Adrenal gland (tissue), 5 donors: ENCODE measurements at regions not wholly inside any gene's neighbourhood (a gene's known extent, or its start where the extent isn't known, plus 50 kb on each side); places are given as distances from the start of the nearest gene placed in this dataset.

Source experiments
- POLR2A ChIP-seq, 2 donors: fragments of 450-650 bp; IDR thresholded peaks; one replicate each; pipeline ENCODE4 v1.6.1; 2017; ENCODE audit warnings: antibody characterized with exemption in 2 of 2, mild to moderate bottlenecking in 2 of 2, moderate library complexity in 1 of 2
- TF ChIP-seq, protein P1 (sequence below), 6 experiments: fragments of 450-650 bp in 4 of 6; fragments of 200-600 bp in 2 of 6; sonication (generic) in 1 of 6; IDR thresholded peaks; 1 replicate in 5 of 6; 2 replicates in 1 of 6; pipeline versions ENCODE4 v1.5.1 to v1.8.0; 2016 to 2021; ENCODE audit warnings: antibody characterized with exemption in 6 of 6, mild to moderate bottlenecking in 2 of 6, moderate library complexity in 1 of 6
- donor health status: DM: no; HTN: no; CAD: no.

DNA sequence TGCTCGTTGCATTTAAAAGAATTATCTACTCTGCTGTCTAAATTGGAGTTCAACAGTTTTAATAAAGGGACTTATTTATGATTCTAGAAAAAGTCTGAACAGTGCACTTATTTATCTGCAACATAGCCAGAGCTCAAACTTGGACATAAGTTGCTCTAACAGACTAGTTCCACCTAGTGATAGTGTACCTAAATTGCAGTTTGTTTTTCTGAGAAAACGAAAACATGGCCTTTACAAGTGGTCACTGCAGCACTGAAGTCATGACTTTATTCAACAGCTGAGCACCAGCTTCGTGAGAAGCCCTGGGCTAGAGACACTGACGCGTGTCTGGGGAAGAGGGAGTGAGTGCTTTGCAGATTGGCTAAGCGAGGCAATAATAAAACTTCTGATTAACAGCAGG, 77.3 kb upstream of the IGSF1 start:
- no peak for TF ChIP-seq POLR2A (IDR thresholded peaks at IDR 0.05)
- TF ChIP-seq, protein P1, sequence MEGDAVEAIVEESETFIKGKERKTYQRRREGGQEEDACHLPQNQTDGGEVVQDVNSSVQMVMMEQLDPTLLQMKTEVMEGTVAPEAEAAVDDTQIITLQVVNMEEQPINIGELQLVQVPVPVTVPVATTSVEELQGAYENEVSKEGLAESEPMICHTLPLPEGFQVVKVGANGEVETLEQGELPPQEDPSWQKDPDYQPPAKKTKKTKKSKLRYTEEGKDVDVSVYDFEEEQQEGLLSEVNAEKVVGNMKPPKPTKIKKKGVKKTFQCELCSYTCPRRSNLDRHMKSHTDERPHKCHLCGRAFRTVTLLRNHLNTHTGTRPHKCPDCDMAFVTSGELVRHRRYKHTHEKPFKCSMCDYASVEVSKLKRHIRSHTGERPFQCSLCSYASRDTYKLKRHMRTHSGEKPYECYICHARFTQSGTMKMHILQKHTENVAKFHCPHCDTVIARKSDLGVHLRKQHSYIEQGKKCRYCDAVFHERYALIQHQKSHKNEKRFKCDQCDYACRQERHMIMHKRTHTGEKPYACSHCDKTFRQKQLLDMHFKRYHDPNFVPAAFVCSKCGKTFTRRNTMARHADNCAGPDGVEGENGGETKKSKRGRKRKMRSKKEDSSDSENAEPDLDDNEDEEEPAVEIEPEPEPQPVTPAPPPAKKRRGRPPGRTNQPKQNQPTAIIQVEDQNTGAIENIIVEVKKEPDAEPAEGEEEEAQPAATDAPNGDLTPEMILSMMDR (IDR thresholded peaks at IDR 0.05), result peak in 3 of 6 experiments; percentile 9 to 30 (median 23)
